ENCODE measurements at regions not wholly inside any gene's neighbourhood (a gene's known extent, or its start where the extent isn't known, plus 50 kb on each side); places are given as distances from the start of the nearest gene placed in this dataset.

DNA sequence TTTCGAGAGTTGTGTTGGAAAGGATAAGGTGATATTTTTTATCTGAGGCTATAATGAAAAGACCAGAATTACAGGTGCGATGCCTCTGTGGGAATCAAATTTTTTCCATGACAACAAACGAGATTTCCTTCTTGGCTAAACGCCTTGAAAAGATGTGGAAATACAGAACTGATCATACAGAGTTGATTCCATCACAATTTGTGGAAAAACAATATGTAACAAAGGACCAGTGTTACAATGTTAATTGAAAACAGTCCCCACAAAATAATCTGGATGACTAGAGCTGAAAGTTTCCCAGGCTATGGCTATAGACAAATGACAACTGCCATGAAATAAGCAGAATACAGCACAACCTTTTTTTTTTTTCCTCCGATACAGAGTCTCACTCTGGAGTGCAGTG, 628.9 kb downstream of the DIAPH3 start:
- TF ChIP-seq, protein P1, sequence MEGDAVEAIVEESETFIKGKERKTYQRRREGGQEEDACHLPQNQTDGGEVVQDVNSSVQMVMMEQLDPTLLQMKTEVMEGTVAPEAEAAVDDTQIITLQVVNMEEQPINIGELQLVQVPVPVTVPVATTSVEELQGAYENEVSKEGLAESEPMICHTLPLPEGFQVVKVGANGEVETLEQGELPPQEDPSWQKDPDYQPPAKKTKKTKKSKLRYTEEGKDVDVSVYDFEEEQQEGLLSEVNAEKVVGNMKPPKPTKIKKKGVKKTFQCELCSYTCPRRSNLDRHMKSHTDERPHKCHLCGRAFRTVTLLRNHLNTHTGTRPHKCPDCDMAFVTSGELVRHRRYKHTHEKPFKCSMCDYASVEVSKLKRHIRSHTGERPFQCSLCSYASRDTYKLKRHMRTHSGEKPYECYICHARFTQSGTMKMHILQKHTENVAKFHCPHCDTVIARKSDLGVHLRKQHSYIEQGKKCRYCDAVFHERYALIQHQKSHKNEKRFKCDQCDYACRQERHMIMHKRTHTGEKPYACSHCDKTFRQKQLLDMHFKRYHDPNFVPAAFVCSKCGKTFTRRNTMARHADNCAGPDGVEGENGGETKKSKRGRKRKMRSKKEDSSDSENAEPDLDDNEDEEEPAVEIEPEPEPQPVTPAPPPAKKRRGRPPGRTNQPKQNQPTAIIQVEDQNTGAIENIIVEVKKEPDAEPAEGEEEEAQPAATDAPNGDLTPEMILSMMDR (conservative IDR thresholded peaks at IDR 0.05; ENCODE audit: low read depth in 2 of 2), result no peak
- TF ChIP-seq POLR2AphosphoS5 (IDR thresholded peaks at IDR 0.05; ENCODE audit: low read depth), result no peak
- TF ChIP-seq EZH2 (IDR thresholded peaks at IDR 0.05; ENCODE audit: low read depth, unreplicated experiment), result no peak
- TF ChIP-seq CREB1 (CRISPR knock-in tag; IDR thresholded peaks at IDR 0.05; ENCODE audit: low read depth), result no peak
- no peak for TF ChIP-seq STAT1 (IDR thresholded peaks at IDR 0.05; ENCODE audit: unreplicated experiment)
- TF ChIP-seq ZNF114 (CRISPR knock-in tag; IDR thresholded peaks at IDR 0.05), result no peak
- no peak for TF ChIP-seq EZH2phosphoT487 (IDR thresholded peaks at IDR 0.05; ENCODE audit: unreplicated experiment)
- TF ChIP-seq, protein P2, sequence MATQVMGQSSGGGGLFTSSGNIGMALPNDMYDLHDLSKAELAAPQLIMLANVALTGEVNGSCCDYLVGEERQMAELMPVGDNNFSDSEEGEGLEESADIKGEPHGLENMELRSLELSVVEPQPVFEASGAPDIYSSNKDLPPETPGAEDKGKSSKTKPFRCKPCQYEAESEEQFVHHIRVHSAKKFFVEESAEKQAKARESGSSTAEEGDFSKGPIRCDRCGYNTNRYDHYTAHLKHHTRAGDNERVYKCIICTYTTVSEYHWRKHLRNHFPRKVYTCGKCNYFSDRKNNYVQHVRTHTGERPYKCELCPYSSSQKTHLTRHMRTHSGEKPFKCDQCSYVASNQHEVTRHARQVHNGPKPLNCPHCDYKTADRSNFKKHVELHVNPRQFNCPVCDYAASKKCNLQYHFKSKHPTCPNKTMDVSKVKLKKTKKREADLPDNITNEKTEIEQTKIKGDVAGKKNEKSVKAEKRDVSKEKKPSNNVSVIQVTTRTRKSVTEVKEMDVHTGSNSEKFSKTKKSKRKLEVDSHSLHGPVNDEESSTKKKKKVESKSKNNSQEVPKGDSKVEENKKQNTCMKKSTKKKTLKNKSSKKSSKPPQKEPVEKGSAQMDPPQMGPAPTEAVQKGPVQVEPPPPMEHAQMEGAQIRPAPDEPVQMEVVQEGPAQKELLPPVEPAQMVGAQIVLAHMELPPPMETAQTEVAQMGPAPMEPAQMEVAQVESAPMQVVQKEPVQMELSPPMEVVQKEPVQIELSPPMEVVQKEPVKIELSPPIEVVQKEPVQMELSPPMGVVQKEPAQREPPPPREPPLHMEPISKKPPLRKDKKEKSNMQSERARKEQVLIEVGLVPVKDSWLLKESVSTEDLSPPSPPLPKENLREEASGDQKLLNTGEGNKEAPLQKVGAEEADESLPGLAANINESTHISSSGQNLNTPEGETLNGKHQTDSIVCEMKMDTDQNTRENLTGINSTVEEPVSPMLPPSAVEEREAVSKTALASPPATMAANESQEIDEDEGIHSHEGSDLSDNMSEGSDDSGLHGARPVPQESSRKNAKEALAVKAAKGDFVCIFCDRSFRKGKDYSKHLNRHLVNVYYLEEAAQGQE (IDR thresholded peaks at IDR 0.05; ENCODE audit: unreplicated experiment), result no peak
- TF ChIP-seq JUNB (IDR thresholded peaks at IDR 0.05; ENCODE audit: unreplicated experiment), result no peak

Measured in GM23338 (cell line).